Endothelial cell of umbilical vein (primary cell): ENCODE measurements at regions not wholly inside any gene's neighbourhood (a gene's known extent, or its start where the extent isn't known, plus 50 kb on each side); places are given as distances from the start of the nearest gene placed in this dataset.

Experiments
- BruUV-seq: library from RNA; stranded (reverse); fragments of 400-500 nt; replicated peaks from 2 replicates; lab custom pipeline; 2021; lab: Mats Ljungman, UMichigan
- CTCF ChIA-PET: fragments of 300-600, 350-600 bp; sonication (Branson Sonifier 250); formaldehyde crosslinking; loops from one replicate; lab custom pipeline; 2021; ENCODE audit warnings: antibody characterized with exemption, inconsistent platforms; lab: Charles Lee
- POLR2A ChIA-PET: fragments of 300-600, 350-600 bp; sonication (Branson Sonifier 250); formaldehyde crosslinking; loops from one replicate; lab custom pipeline; 2021; ENCODE audit warnings: antibody characterized with exemption, inconsistent platforms; lab: Charles Lee
- DNase-seq: peaks from one replicate; pipeline ENCODE4 v3.0.0-alpha.2; 2011; ENCODE audit warnings: low read depth, low spot score
- FAIRE-seq: peaks from 2 replicates; lab custom pipeline; 2011; peaks lifted over from hg19 to GRCh38; lab: Jason Lieb, UNC
- H2AFZ ChIP-seq: 2 replicates; pipeline ENCODE4 v1.6.0; 2012; ENCODE audit warnings: low read depth, low read length, control low read depth, inconsistent platforms
- H3K27ac ChIP-seq: 2 replicates; pipeline ENCODE4 v1.5.1; 2011; ENCODE audit warnings: low read depth, mild to moderate bottlenecking, control low read depth, low read length, moderate library complexity; ENCODE audit not compliant: insufficient read depth
- H3K27me3 ChIP-seq, 2 experiments: 2 replicates each; pipeline versions ENCODE4 v1.6.0 to v1.6.1; 2011; ENCODE audit warnings: low read length in 2 of 2, mixed read lengths in 1 of 2; ENCODE audit not compliant: control insufficient read depth in 2 of 2, insufficient read depth in 2 of 2
- H3K36me3 ChIP-seq, 2 experiments: 2 replicates in 1 of 2; 3 replicates in 1 of 2; pipeline ENCODE4 v1.5.1; 2011; ENCODE audit warnings: low read length in 2 of 2, mild to moderate bottlenecking in 1 of 2, moderate library complexity in 1 of 2; ENCODE audit not compliant: control insufficient read depth in 2 of 2, insufficient read depth in 2 of 2; ENCODE audit errors: extremely low read depth in 1 of 2
- H3K4me1 ChIP-seq: 3 replicates; pipeline ENCODE4 v1.5.1; 2011; ENCODE audit warnings: mild to moderate bottlenecking, low read length; ENCODE audit not compliant: control insufficient read depth, insufficient read depth; ENCODE audit errors: extremely low read depth
- H3K4me2 ChIP-seq: 2 replicates; pipeline ENCODE4 v1.6.1; 2011; ENCODE audit warnings: low read length, control low read depth, mixed read lengths; ENCODE audit not compliant: insufficient read depth
- H3K4me3 ChIP-seq, 3 experiments: fragments of 200-600 bp in 1 of 3; sonication (generic), shearing (Covaris generic) in 1 of 3; replicated peaks in 1 of 3; 2 replicates each; pipeline ENCODE4 v1.5.1; 2011 to 2016; ENCODE audit warnings: control low read depth in 3 of 3, low read length in 3 of 3, mild to moderate bottlenecking in 2 of 3, inconsistent platforms in 1 of 3, low read depth in 1 of 3, moderate library complexity in 1 of 3; ENCODE audit not compliant: insufficient read depth in 1 of 3
- H3K79me2 ChIP-seq: 2 replicates; pipeline ENCODE4 v1.6.0; 2012; ENCODE audit warnings: low read length, inconsistent platforms; ENCODE audit not compliant: control insufficient read depth, insufficient read depth
- H3K9ac ChIP-seq: replicated peaks from 2 replicates; pipeline ENCODE3; 2011; ENCODE audit warnings: low read length, control low read depth; ENCODE audit not compliant: insufficient read depth; ENCODE audit errors: extremely low read depth
- H3K9me1 ChIP-seq: replicated peaks from 3 replicates; pipeline ENCODE4 v1.6.0; 2011; ENCODE audit warnings: mild to moderate bottlenecking, low read length; ENCODE audit not compliant: control insufficient read depth, insufficient read depth; ENCODE audit errors: extremely low read depth
- H3K9me3 ChIP-seq: replicated peaks from 2 replicates; pipeline ENCODE4 v1.5.1; 2012; ENCODE audit warnings: low read length, inconsistent platforms; ENCODE audit not compliant: control insufficient read depth, insufficient read depth
- H4K20me1 ChIP-seq: replicated peaks from 2 replicates; pipeline ENCODE3; 2011; ENCODE audit warnings: mild to moderate bottlenecking, low read length; ENCODE audit not compliant: control insufficient read depth, insufficient read depth; ENCODE audit errors: extremely low read depth
- CTCF ChIP-seq, 2 donors: IDR thresholded peaks; 1 replicate in 1 of 2; 2 replicates in 1 of 2; pipeline ENCODE4 v1.5.1; 2011; ENCODE audit warnings: low read length in 2 of 2, mild to moderate bottlenecking in 2 of 2, moderate library complexity in 2 of 2, control low read depth in 1 of 2, inconsistent platforms in 1 of 2, low read depth in 1 of 2; ENCODE audit not compliant: insufficient read depth in 1 of 2; ENCODE audit errors: extremely low read depth in 1 of 2
- EZH2 ChIP-seq: IDR thresholded peaks from 2 replicates; pipeline ENCODE4 v1.6.1; 2012; ENCODE audit warnings: borderline replicate concordance, low read depth, mild to moderate bottlenecking, moderate library complexity, low read length, inconsistent platforms; ENCODE audit not compliant: severe bottlenecking
- FOS ChIP-seq: IDR thresholded peaks from 2 replicates; pipeline ENCODE4 v1.6.1; 2011; ENCODE audit warnings: mild to moderate bottlenecking, low read length, moderate library complexity, borderline replicate concordance; ENCODE audit not compliant: insufficient read depth
- JUN ChIP-seq: IDR thresholded peaks from 2 replicates; pipeline ENCODE4 v1.6.1; 2011; ENCODE audit warnings: borderline replicate concordance, low read depth; ENCODE audit not compliant: insufficient read length, insufficient read depth
- MYC ChIP-seq: IDR thresholded peaks from one replicate; pipeline ENCODE4 v1.6.1; 2011; ENCODE audit warnings: mild to moderate bottlenecking, low read depth, low read length
- POLR2A ChIP-seq: IDR thresholded peaks from 2 replicates; pipeline ENCODE4 v1.6.1; 2012; ENCODE audit warnings: low read depth, mild to moderate bottlenecking, control low read depth, low read length
- POLR2AphosphoS5 ChIP-seq: IDR thresholded peaks from 2 replicates; pipeline ENCODE4 v1.6.1; 2012; ENCODE audit warnings: low read depth, mild to moderate bottlenecking, control low read depth, low read length, moderate library complexity; ENCODE audit not compliant: insufficient read depth
- dilution Hi-C: fragments of 300-500 bp; cut with MboI; formaldehyde crosslinking; loops from one replicate; pipeline ENCODE4 v1.15.0; 2019; ENCODE audit warnings: low sequenced_read_pairs; ENCODE audit not compliant: extremely low pct_ligation_motif_present
- intact Hi-C: fragments of 100-400 bp; cut with micrococcal nuclease; formaldehyde crosslinking; loops from one replicate; pipeline ENCODE4 v1.10.0; 2022
- TF ChIP-seq, protein P1 (sequence below): IDR thresholded peaks from 2 replicates; pipeline ENCODE4 v1.6.1; 2011; ENCODE audit not compliant: insufficient read depth, insufficient read length

DNA sequence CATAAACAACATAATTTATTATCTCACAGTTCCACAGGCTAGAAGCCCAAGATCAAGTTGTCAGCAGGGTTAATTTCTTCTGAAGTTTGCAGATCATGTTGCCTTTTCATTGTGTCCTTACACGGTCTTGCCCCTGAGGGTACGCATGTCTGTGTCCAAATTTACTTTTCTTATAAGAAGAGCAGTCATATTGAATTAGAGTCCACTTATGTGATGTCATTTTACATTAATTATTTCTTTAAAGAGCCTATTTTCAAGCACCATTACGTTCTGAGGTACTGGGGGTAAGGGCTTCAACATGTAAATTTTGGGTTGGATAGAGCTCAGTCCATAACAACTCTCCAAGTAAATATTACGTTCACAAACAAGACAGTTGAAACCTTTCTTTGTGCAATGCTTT lies 236.6 kb upstream of the OR4E1 start:
- Histone ChIP-seq H2AFZ (no peak overlapping the region), H3K9ac (no peak overlapping the region), H3K27ac (no peak overlapping the region), H3K9me3 (no peaks in the 10 kb centered on the region), H3K79me2 (no peaks in the 10 kb centered on the region), H3K4me1 (peaks cover 21% of the 10 kb centered on the region), H3K27me3 (no peaks in the 10 kb centered on the region), H3K36me3 (no peaks in the 10 kb centered on the region), H3K9me1 (no peaks in the 10 kb centered on the region), H3K4me3 (no peak overlapping the region), H3K4me2 (no peak overlapping the region), H4K20me1 (no peaks in the 10 kb centered on the region)
- intact Hi-C loops (loop anchor here (10.0 kb wide), 2 partner anchors 405 to 645 kb away; no protein-coding TSS in a partner anchor), dilution Hi-C loops (no loop called here)
- no TSS peak for BruUV-seq
- TF ChIP-seq, protein P1, sequence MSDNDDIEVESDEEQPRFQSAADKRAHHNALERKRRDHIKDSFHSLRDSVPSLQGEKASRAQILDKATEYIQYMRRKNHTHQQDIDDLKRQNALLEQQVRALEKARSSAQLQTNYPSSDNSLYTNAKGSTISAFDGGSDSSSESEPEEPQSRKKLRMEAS: no peak
- TF ChIP-seq POLR2A (no peak), JUN (no peak), EZH2 (no peak), POLR2AphosphoS5 (no peak), FOS (no peak), CTCF (IDR thresholded peaks at IDR 0.05; ENCODE audit: extremely low read depth in 1 of 2, insufficient read depth in 1 of 2, low read depth in 1 of 2, low read length in 2 of 2) (no peak), MYC (no peak)
- FAIRE-seq: no peak
- CTCF ChIA-PET: interaction anchor here (0.7 to 5.2 kb wide), 8 partner anchors 14 to 79 kb away, joined by 3 to 41 read pairs (median 5); no protein-coding TSS in a partner anchor
- no peak for DNase-seq
- POLR2A ChIA-PET: no interaction called here
